NCI-H2107 treated with DMSO at 0.1 percent for 48 hours (cell line): ENCODE measurements at regions not wholly inside any gene's neighbourhood (a gene's known extent, or its start where the extent isn't known, plus 50 kb on each side); places are given as distances from the start of the nearest gene placed in this dataset.
A peak's percentile ranks its signal among the peaks of the same experiment; 100 is the strongest.

ENCODE experiments used
- DNase-seq: peaks from one replicate; lab custom pipeline; 2025; ENCODE audit not compliant: unreplicated experiment; lab: John Stamatoyannopoulos, UW

GRCh38 chr5:168014433-168015123 lies 276.9 kb upstream of the WWC1 start:
- peak; percentile 33 for DNase-seq

GRCh38 chr5:168015506-168015905 lies 275.9 kb upstream of the WWC1 start:
- no peak for DNase-seq

- no peak for DNase-seq
These were observed 274.1 kb upstream of the WWC1 start for GRCh38 chr5:168017313-168017712.

GRCh38 chr5:168019143-168019542 lies 272.3 kb upstream of the WWC1 start:
- no peak for DNase-seq

GRCh38 chr5:168020542-168021294 lies 270.7 kb upstream of the WWC1 start:
- no peak for DNase-seq

GRCh38 chr5:168022446-168023169 lies 268.8 kb upstream of the WWC1 start:
- DNase-seq, result no peak

GRCh38 chr5:168023191-168023590 lies 268.3 kb upstream of the WWC1 start:
- no peak for DNase-seq

- DNase-seq, result no peak
These were observed 267.1 kb upstream of the WWC1 start for GRCh38 chr5:168024306-168024705.

- DNase-seq, result no peak
These were observed 264.4 kb upstream of the WWC1 start for GRCh38 chr5:168027007-168027406.

GRCh38 chr5:168030912-168031311 lies 260.5 kb upstream of the WWC1 start:
- no peak for DNase-seq

GRCh38 chr5:168031614-168032013 lies 259.8 kb upstream of the WWC1 start:
- no peak for DNase-seq

- DNase-seq, result no peak
These were observed 252.4 kb upstream of the WWC1 start for GRCh38 chr5:168039039-168039438.

GRCh38 chr5:168039566-168040248 lies 251.7 kb upstream of the WWC1 start:
- DNase-seq, result peak; percentile 32

- no peak for DNase-seq
These were observed 249.9 kb upstream of the WWC1 start for GRCh38 chr5:168041583-168041982.

GRCh38 chr5:168042284-168043068 lies 249.0 kb upstream of the WWC1 start:
- DNase-seq, result no peak

- no peak for DNase-seq
These were observed 245.3 kb upstream of the WWC1 start for GRCh38 chr5:168046163-168046562.

GRCh38 chr5:168047043-168047668 lies 244.3 kb upstream of the WWC1 start:
- DNase-seq, result peak; percentile 66

GRCh38 chr5:168047669-168048111 lies 243.8 kb upstream of the WWC1 start:
- DNase-seq, result no peak

GRCh38 chr5:168048486-168048885 lies 243.0 kb upstream of the WWC1 start:
- no peak for DNase-seq

GRCh38 chr5:168052686-168053085 lies 238.8 kb upstream of the WWC1 start:
- no peak for DNase-seq
